IPS DF 19.7 (cell line): ENCODE measurements at regions not wholly inside any gene's neighbourhood (a gene's known extent, or its start where the extent isn't known, plus 50 kb on each side); places are given as distances from the start of the nearest gene placed in this dataset.

Source experiments
- DNase-seq: peaks from one replicate; pipeline ENCODE4 v3.0.0-alpha.2; 2013; ENCODE audit warnings: low read depth, low spot score

DNA sequence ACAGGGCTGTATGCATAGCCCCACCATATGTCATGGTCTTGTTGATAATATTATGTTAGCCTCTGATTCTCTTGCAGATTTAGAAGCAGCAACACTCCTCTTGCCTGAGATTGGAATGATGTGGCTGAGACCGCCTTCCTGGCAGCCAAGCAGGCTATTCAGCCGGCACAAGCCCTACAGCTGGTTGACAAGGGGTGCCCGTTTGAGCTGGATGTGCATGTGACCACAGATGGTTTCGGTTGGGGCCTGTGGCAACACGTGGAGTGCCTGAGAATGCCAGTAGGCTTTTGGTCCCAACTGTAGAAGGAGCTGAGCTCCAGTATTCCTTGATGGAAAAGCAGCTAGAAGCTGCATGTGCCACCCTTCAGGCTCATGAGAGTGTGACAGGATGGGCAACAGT is 303.6 kb upstream of the POU3F2 start:
- DNase-seq = no peak

DNA sequence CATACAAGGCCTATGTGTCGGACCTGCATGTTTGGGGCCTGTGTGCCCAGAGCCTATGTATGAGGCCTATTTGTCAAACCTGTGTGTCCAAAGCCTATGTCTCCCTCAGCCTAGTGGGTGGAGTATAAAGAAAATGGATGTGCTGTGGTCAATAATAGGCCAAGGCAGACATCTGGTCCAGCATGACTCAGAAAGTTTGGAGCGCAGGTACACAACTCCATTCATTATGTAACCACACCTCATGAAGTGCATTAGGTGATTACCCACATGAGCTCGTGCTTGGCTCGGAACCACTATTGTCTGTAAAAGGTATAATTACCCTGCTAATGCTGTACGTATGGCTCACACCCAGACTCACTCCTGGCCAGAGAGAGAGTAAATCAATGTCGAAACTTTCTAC is 302.4 kb upstream of the POU3F2 start:
- DNase-seq = no peak

DNA sequence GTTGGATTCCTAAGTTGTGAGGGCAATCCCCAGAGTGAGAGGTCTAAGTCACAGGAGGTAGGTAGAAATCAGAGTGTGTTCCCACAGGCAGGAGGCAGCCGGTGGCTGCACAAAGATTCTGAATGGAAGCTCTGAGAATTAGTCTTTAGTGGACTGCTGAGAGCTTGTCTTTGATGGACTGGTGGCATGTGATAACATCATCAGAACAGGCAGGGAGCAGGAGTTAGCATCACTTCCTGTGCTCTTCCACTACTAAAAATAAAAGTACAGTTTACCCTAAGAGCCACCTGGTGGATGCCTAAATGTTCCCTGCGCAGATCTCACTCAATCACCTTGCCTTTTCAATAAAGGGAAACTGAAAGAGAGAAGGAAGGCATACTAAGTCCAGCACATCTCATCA is 294.6 kb upstream of the POU3F2 start:
- DNase-seq = no peak

DNA sequence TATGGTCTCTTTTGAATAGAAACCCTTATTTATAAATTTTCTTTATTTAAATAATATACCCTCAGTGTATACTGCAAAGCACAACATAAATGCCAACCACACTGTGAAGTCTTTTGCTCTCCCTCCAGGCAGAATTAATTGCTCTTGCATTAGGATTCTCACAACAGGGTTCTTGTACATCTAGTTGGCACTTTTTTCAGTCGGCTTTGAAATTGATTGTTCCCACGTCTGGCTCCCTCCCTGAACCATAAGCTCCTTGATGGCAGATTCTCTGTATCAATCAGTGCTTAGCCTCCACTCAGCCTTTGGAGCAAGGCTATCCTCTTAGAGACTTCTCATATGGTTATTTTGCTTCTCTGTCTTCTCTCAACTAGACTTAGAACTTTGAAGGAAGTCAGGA is 288.0 kb upstream of the POU3F2 start:
- no peak for DNase-seq

DNA sequence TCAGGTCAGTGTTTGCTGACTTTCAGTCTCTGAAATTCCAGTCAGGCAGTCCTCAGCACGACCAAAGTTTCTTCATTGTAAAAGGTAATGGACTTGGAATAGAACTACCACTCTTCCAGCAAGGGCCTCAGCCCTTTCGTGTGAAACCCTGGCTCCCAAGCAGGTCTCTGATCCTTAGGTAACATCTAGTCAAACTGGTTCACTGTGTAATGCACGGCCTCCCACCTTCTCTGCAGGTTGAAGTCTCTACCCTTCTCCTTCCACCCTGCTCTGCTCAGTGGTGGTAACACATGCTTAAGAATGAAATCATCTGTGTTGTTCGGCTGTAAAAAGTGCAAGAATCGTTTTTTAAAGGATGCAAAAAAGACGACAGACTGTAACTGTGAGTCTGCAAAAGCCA is 287.2 kb upstream of the POU3F2 start:
- no peak for DNase-seq

DNA sequence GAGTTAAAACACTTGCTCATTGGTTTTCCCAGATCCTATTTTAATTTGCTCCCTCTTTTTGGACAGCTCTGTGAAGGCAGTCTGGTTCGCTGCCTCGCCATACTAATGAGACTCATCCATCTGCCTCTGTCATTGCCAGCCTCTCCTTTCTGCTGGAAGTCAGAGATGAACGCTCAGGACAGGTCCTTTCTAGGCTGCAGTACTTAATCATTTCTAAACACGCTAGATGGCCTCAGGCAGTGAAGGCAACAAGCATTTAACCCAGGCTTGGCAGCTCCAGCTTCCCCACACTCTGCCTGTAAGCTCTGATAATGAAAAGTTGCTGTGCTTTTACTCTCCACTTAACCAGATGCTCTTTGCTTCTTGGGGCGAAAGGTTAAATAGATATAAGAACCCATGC is 286.7 kb upstream of the POU3F2 start:
- DNase-seq = no peak

DNA sequence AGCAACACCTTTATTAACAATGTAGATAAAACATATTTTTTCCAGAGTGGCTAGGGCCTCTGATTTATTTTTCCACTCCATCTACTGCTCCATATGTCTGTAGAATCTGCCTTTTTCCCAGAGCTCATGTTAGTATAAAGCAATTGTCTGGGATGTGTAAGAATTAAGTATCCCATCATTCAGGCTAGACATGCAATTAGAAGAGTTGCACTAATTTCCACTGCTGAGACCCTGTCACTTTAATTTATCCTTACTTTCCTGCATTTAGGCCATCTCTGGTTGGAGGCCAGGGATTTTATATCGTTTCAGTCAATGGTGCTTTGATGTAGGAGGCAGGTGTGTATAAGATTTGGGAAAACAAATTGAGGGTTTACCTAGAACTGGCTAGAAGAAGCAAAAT is 286.1 kb upstream of the POU3F2 start:
- DNase-seq = no peak

DNA sequence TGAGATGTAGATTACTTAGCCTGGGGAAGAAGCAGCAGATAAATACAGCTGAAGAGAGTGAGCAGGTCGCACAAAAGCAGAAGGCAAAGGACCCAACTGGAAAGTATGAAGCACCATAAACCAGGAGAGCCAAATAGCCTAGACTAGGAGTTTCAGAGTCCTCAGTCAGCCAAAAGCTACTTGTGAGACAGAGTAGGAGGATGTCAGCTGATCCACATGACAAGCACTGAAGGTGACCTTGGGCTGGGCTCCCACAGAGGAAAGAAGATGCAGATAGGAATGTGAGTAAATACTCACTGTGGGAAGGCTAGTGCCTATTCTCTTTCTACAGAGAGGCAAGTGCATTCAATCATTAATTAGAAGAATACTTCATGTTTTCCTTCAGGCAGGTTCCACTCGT is 274.0 kb upstream of the POU3F2 start:
- no peak for DNase-seq

DNA sequence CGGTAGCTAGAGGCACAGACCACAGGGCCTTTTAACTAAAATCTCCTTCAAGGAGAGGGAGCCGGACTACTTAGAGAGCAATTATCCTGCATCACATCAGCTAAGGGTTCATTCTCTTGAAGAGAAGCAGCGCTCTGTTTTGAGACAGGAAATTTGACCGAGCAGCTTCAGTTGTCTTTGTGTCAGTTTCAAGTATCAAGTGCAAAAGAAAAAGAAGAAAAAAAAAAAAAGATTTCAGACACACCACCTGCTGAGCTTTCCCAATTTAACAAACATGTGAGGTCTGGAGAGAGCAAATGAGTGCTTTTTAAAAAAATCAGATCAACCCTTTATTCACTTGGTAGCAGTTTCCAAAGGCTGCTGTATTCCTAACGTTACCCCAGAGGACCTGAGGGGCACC is 273.5 kb upstream of the POU3F2 start:
- no peak for DNase-seq

DNA sequence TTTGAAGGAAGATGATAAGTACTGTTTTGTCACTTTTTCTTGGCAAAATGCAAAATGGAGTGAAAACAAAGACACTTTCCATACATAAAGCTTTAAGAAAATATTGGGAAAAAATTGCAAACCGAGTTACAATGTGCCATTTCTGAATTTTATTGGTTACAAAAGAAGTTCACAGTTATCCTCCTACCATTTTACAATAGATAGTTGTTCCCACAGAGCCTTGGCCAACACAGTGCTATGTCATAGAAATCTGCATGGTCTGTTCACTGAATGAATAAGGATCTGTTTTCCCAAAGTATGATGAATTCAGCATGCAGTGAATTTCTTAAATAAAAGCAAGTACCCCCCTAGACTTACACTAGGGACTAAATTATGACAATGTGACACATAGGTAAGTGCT is 268.2 kb upstream of the POU3F2 start:
- DNase-seq = no peak

DNA sequence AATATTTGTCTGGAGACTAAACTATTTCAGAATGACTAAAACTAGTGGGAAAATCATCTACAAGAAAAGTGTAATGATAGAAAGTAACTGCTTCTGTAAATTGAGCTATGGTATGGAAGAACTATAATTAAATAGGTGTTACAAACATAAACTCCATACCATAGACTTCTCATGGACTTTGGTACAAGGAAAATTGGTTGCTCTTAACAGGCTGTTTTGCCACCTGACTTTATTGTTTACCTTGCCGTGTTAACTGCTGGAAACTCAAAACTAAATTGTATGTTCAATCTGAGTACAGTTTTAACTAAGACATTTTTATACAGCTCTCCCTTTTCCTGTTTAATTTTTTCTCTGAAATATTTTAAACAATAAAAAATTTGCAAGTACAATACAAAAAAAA is 261.8 kb upstream of the POU3F2 start:
- DNase-seq = no peak

DNA sequence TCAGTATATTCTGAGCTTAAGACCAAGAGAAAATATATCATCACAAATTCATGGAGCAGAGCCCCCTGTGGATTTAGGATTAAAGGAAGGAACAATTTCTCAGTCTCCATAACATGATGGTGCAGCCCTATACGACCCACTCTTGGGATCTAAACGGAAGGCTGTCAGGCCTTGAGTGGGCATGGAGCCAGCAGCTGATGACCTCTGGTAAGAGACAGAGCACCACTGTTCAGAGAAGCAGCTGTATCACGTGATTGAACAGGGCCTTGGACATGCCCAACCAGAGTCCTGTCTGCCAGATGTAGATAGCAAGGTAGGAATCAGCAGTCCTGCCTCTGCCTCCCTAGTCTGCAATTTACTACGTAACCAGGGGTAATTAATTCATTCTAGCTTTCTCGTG is 259.4 kb upstream of the POU3F2 start:
- no peak for DNase-seq

DNA sequence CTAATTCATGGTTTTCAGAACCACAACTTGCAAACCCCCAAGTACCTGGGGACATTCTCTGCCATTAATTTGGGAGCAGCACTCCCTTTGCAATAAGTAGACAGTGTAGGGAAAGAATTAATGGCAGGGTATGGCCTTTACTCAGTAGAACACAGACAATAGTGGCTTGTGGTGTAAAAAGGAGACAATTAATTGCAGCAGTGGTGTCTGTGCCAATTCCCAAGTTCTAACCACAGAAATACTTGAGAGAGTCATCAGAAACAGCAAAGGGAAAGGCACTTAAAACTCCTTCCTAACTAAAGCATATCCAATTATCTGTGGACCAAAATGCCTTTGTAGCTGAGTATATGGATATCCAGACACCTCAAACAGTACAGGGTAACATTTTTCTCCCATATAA is 257.6 kb upstream of the POU3F2 start:
- DNase-seq = no peak

DNA sequence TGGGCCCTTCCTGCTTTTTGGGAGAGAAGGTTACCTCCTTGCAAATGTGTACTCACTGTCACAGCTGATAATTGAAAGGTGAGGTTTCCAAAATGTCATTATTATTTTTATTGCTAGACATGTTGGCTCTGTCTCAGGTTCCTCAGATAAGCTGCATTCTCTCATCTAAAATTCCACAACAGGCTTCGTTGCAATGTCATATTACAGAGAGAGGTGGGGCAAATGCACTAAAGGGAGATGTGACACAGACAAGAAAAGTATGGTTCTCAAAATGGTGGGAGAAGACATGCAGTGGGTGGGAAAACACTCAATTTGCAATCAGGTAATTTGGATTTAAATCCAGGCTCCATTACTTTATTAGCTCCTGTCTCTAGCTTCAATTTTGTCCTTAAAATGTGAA is 256.4 kb upstream of the POU3F2 start:
- no peak for DNase-seq

DNA sequence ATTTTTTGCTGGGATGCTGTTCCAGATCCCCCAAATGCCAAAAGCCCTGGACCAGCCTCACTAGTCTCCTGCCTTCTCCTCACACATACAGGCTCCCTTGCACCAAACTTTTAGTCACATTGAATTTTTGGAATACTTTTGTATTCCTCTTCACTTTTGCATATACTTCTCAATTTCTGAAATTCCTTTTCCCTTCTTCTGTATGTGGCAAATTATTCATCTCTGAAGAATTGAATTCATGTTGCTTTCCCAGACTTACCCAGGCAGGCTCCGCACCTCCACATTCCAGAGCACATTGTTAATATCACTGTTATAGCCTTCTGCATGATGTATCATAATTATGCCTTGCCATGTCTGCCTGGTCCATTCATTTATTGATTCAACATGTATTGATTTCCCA is 255.3 kb upstream of the POU3F2 start:
- no peak for DNase-seq

DNA sequence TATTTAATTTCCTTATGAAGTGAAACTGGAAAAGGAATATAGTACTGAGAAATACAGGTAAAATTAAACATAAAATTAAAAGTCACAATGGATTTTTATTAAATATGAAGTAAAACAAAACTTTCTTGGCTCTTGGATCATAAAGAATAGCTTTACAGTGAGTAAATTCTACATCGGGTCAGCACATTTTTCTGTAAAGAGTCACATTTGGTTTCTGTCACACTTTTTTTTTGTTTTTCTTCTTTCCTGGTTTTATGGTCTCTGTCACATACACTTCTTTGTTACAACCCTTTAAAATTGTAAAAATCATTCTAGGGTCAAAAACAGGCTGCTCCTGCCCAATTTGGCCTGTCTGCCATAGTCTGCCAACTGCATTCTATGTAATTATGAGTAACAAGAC is 254.4 kb upstream of the POU3F2 start:
- DNase-seq = no peak

DNA sequence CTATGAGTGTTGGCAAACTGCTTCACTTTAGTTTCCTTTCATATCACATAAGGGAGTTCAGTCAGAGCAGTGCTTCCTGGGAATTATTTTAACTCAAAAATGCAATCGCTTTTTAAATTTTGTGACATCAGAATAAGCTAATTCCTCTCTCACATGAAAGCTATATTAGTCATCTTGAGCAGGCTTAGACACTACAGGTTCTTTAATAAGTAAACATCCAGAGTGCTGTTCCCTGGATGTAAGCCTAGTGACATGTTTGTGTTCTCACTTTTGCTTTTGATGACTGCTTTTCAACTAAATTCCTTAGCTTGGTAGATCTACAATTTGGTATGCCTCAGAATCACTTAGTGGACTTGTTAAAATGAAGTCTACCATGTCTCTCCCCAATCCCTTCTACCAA is 252.7 kb upstream of the POU3F2 start:
- no peak for DNase-seq

DNA sequence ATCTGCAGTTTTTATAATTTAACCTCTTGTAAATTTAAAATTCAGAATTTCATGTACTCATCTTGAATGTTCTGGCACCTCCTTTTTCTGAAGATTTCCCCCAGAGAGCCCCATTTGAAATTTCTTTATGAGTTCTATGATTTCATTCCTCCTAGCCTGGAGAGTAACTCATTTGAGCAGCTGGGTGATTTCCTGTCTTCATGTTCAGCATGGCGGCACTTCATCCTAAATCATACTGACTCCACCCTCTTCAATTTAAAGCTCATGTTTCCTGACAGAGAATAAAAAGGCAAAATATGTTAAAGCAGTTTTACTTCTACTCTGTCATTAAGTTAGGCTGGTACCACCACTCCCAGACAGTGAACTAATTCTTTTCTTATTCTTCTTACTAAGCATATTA is 250.9 kb upstream of the POU3F2 start:
- DNase-seq = no peak

DNA sequence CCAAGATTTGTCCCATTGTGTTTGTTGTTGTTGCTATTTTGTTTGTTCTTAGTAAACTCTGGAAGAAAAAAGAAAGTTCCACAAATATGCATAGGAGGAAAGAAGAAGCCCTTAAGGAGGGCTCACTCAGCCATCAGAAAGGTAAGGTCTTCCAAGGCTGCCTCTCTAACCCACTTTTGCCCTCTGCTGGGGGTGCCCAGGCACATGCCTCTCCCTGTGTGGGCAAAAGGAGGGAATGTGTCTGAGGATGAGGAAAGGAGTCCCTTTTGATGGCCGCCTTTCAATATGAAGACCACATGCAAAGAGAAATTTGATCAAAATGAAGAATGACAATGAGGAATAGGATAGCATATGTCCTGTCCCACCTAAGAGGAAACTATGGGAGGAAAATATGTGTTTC is 248.2 kb upstream of the POU3F2 start:
- no peak for DNase-seq

DNA sequence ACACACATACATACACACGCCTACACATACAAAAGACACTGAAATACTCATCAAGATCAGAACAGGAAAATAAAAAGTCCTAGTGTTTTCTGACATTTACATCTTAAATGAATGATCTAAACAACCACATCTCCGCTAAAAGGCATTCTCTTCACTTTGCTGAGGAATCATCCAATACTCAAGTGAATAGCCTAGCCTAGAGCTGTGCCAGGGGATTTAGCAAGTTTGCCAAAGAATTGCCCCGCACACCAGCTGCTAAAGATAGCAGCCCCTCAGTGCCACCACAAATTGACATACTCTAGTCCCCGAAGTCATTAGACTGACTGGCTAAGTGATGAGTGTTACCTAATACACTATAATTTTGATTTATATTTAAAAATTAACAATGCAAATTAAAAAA is 246.8 kb upstream of the POU3F2 start:
- DNase-seq = no peak

DNA sequence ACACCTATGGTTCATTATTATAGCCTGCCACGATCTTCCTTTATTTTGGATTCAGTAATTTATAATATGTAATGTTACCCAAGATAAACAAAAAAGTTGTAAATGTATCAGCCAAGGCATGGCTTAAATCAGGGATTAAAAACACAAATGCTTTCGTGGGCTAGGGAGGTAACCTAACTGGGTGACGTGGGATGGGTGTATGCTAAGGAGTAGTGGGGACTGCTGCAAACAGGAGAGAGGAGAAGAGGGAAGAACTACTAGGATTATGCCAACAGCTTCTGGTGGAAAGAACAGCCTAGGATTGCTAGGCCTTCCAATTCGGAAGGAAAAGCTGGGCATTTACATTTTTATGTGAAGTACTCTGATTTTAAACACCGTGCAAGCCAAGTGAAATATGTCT is 244.8 kb upstream of the POU3F2 start:
- DNase-seq = no peak

DNA sequence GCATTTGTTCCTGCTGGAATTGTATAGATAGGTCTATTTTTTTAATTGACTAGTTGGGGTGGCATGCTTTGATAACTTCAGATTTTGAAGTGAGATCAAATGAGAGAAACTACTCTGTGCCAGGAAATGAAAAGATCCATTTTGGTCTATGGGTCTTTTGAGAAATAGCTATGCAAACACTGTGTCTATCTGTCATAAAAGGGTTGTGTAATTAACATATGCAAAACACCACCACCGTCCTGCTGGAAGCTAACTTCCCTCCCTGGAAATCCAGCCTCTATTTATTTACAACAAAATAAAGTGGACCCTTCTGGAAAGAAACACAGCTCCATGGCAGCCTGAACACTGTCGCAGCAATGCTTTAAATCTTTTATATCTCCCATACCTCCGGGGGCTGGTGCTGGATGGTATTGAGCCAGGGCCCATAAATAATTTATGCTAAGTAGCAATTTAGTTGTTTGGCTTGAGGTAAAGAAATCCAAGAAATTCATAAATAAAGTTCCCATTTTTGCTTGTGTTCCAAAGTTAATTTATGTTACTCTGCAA is 244.2 kb upstream of the POU3F2 start:
- no peak for DNase-seq

DNA sequence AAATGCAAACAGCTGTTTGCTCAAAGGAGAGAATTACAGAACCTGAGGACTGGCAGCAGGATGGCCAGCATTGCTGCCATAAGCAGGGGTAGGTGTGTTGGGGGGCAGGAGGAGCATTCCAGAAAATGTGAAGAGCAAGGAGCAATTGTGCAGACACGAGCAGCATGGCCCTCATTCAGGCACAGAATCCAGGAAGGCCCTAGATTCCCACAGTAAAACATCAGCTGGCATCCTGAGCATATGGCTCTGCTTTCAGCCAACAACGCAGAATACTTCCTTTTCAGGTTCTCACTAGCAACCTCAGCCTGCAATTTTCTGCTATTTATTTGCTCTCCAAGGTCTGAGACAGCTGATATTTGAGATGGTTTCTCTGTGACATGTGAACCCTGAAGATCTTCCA is 243.4 kb upstream of the POU3F2 start:
- DNase-seq = no peak

DNA sequence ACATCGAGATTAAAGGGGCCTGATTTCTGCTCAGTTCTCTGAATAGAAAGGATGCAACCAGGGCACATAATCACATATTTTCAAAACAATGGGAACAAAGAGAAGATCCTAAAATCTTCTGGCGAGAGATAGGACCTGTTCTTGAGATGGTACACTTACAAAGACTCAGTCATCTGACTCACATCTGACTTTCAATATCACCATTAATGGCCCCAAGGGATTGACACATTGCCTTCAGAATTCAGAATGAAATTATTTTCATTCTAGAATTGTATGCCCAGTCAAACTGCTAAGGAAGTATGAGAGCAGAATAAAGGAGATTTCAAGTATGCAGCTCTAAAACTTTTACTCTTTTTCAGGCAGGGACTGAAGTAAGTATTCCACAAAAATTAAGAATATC is 240.7 kb upstream of the POU3F2 start:
- DNase-seq = no peak

DNA sequence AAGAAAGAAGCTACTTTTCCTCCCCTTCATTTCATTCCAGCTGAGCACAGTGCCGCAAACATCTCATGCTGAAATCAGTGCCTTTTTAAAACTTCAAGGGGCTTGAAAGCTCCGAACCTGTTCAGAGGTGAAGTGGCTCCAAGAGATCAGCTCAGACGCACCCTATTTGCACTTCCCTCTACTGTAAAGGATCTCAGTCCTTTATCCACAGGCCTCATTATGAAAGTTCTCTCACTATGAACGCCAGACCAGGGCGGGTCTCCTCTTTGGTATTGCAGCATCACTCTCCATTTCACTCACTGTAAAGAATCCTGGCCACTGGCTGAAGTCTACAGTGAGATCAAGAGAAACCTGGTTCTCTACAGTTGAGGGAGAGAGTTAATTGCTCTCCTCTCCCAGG is 232.7 kb upstream of the POU3F2 start:
- DNase-seq = no peak
